ENCODE measurements at regions not wholly inside any gene's neighbourhood (a gene's known extent, or its start where the extent isn't known, plus 50 kb on each side); places are given as distances from the start of the nearest gene placed in this dataset.

- H3K4me3 ChIP-seq (ENCODE audit: low read length in 3 of 3): no peak overlapping the region
- H3K36me3 ChIP-seq (ENCODE audit: control insufficient read depth in 2 of 3, insufficient read depth in 3 of 3, low read length in 3 of 3): no peaks in the 10 kb centered on the region
- TF ChIP-seq CTCF (IDR thresholded peaks at IDR 0.05; ENCODE audit: borderline replicate concordance, extremely low read depth, insufficient read depth): no peak
- no peaks in the 10 kb centered on the region for H3K27me3 ChIP-seq (ENCODE audit: control insufficient read depth, insufficient read depth, low read length)
- H3K4me1 ChIP-seq (ENCODE audit: control insufficient read depth in 2 of 3, insufficient read depth in 2 of 3, low read depth in 1 of 3, low read length in 3 of 3): no peaks in the 10 kb centered on the region
- DNase-seq (no peak), FAIRE-seq (no peak)
- no peak overlapping the region for H3K27ac ChIP-seq (ENCODE audit: low read depth in 2 of 2, low read length in 2 of 2)
- H3K9me3 ChIP-seq (ENCODE audit: control insufficient read depth in 2 of 3, insufficient read depth in 1 of 3, low read length in 3 of 3): no peaks in the 10 kb centered on the region
- intact Hi-C loops (cut with DNase I): no loop called here
- H3K9ac ChIP-seq (ENCODE audit: low read length in 3 of 3): no peak overlapping the region
Observed at GRCh38 chr12:125247477-125247876, 182.2 kb downstream of the AACS start.

- intact Hi-C loops (cut with DNase I): no loop called here
- H3K36me3 ChIP-seq (ENCODE audit: control insufficient read depth in 2 of 3, insufficient read depth in 3 of 3, low read length in 3 of 3): no peaks in the 10 kb centered on the region
- no peaks in the 10 kb centered on the region for H3K4me1 ChIP-seq (ENCODE audit: control insufficient read depth in 2 of 3, insufficient read depth in 2 of 3, low read depth in 1 of 3, low read length in 3 of 3)
- no peaks in the 10 kb centered on the region for H3K27me3 ChIP-seq (ENCODE audit: control insufficient read depth, insufficient read depth, low read length)
- H3K9ac ChIP-seq (ENCODE audit: low read length in 3 of 3): no peak overlapping the region
- no peak for TF ChIP-seq CTCF (IDR thresholded peaks at IDR 0.05; ENCODE audit: borderline replicate concordance, extremely low read depth, insufficient read depth)
- FAIRE-seq (no peak), DNase-seq (no peak)
- no peak overlapping the region for H3K4me3 ChIP-seq (ENCODE audit: low read length in 3 of 3)
- H3K9me3 ChIP-seq (ENCODE audit: control insufficient read depth in 2 of 3, insufficient read depth in 1 of 3, low read length in 3 of 3): no peaks in the 10 kb centered on the region
- H3K27ac ChIP-seq (ENCODE audit: low read depth in 2 of 2, low read length in 2 of 2): no peak overlapping the region
Observed at GRCh38 chr12:125249066-125249824, 184.0 kb downstream of the AACS start.

- Histone ChIP-seq H3K4me3 (ENCODE audit: low read length in 3 of 3) (no peak overlapping the region), H3K27me3 (ENCODE audit: control insufficient read depth, insufficient read depth, low read length) (no peaks in the 10 kb centered on the region), H3K36me3 (ENCODE audit: control insufficient read depth in 2 of 3, insufficient read depth in 3 of 3, low read length in 3 of 3) (no peaks in the 10 kb centered on the region), H3K4me1 (ENCODE audit: control insufficient read depth in 2 of 3, insufficient read depth in 2 of 3, low read depth in 1 of 3, low read length in 3 of 3) (no peaks in the 10 kb centered on the region), H3K27ac (ENCODE audit: low read depth in 2 of 2, low read length in 2 of 2) (no peak overlapping the region), H3K9ac (ENCODE audit: low read length in 3 of 3) (no peak overlapping the region), H3K9me3 (ENCODE audit: control insufficient read depth in 2 of 3, insufficient read depth in 1 of 3, low read length in 3 of 3) (no peaks in the 10 kb centered on the region)
- intact Hi-C loops (cut with DNase I): no loop called here
- FAIRE-seq (no peak), DNase-seq (no peak)
- TF ChIP-seq CTCF (IDR thresholded peaks at IDR 0.05; ENCODE audit: borderline replicate concordance, extremely low read depth, insufficient read depth): no peak
Observed at GRCh38 chr12:125249932-125250331, 184.7 kb downstream of the AACS start.

GRCh38 chr12:125254236-125254635 is 189.0 kb downstream of the AACS start:
- peaks cover 0 to 4% (median 0%) of the 10 kb centered on the region in 3 donors for H3K9me3 ChIP-seq (ENCODE audit: control insufficient read depth in 2 of 3, insufficient read depth in 1 of 3, low read length in 3 of 3)
- no peaks in the 10 kb centered on the region for H3K27me3 ChIP-seq (ENCODE audit: control insufficient read depth, insufficient read depth, low read length)
- TF ChIP-seq CTCF (IDR thresholded peaks at IDR 0.05; ENCODE audit: borderline replicate concordance, extremely low read depth, insufficient read depth): no peak

More at GRCh38 chr12:125254236-125254635, 189.0 kb downstream of the AACS start:
- Histone ChIP-seq H3K4me3 (ENCODE audit: low read length in 3 of 3) (no peak overlapping the region), H3K4me1 (ENCODE audit: control insufficient read depth in 2 of 3, insufficient read depth in 2 of 3, low read depth in 1 of 3, low read length in 3 of 3) (no peaks in the 10 kb centered on the region), H3K36me3 (ENCODE audit: control insufficient read depth in 2 of 3, insufficient read depth in 3 of 3, low read length in 3 of 3) (no peaks in the 10 kb centered on the region), H3K27ac (ENCODE audit: low read depth in 2 of 2, low read length in 2 of 2) (no peak overlapping the region), H3K9ac (ENCODE audit: low read length in 3 of 3) (no peak overlapping the region)
- FAIRE-seq (no peak), DNase-seq (no peak)
- intact Hi-C loops (cut with DNase I): no loop called here
